GM03348 (cell line): ENCODE measurements at regions not wholly inside any gene's neighbourhood (a gene's known extent, or its start where the extent isn't known, plus 50 kb on each side); places are given as distances from the start of the nearest gene placed in this dataset.

ENCODE experiments used
- DNase-seq: peaks from one replicate; pipeline ENCODE4 v3.0.0; 2012; ENCODE audit warnings: low spot score

GRCh38 chr16:9412915-9413264 lies 321.4 kb downstream of the HAPSTR1 start:
- no peak for DNase-seq

DNA sequence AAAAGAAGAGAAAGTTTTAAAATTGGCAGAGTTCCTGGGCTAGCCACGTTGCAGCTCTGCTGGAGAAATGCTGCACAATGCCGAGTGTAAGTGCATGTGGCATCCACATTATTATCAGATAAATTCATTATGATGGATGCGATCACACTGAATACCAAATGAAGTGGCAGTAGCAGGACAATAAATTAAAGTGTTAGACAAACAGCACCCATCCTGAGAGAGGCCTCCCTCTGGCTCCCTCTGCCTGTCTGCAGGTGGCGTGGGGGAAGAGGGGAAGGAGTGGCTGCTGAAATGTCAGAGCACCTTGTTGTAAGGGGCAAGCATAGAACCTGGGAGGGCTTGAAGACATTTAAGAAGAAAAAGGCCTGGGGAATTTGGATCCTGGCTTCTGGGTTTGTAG lies 324.1 kb downstream of the HAPSTR1 start:
- no peak for DNase-seq

DNA sequence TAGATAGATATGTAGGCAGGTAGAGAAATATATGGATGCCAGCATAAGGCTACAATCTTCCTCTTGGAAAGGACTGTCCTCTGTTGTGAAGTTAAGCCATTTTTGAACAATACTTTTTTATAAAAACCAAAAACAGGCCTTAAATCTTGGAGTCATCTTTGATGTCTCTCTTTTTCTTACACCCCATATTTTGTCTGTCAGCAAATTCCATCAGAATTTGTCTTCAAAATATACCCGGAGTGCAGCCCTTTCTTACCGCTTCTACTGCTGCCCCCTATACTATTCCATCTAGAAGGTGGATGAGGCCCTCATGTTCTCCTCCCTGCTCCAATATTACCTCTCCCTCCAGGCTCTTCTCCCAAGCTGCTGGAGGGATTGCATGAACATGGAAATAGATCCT lies 326.5 kb downstream of the HAPSTR1 start:
- DNase-seq, result no peak

GRCh38 chr16:9419161-9419560 lies 327.7 kb downstream of the HAPSTR1 start:
- no peak for DNase-seq

DNA sequence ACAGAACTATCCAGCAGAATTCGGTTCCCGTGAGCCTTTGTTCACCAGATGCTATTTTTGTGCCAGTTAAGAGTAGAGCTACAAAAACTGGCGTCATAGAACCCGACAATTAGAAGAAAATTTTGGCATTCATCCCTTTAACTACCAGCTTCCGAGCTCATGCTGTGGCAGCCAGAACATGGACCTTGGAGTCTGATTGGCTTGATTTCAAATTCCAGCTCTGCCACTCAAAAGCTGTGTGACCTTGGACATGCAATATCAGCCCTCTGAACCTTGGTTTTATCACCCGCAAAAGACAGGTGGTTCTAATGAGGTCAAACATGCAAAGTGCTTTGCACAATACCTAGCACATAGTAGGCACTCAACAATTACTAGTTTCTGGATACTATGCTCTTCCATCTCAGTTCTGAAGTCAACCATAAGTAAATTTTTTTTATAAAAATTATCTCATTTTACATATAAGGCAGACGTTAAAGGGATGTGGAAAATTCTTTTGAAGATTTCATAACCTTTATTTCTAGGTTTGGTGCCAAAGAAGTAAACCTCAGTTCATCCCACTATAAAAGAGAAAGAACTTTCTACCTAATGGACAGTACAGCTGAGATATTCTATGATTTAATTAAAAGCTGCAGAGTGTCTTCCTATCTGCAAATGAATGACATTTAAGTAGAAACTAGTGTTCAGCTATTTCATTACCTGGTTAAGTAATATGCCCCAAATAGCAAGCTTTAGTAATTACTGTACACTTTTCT lies 331.5 kb downstream of the HAPSTR1 start:
- no peak for DNase-seq

GRCh38 chr16:9425236-9425635 lies 333.8 kb downstream of the HAPSTR1 start:
- no peak for DNase-seq

DNA sequence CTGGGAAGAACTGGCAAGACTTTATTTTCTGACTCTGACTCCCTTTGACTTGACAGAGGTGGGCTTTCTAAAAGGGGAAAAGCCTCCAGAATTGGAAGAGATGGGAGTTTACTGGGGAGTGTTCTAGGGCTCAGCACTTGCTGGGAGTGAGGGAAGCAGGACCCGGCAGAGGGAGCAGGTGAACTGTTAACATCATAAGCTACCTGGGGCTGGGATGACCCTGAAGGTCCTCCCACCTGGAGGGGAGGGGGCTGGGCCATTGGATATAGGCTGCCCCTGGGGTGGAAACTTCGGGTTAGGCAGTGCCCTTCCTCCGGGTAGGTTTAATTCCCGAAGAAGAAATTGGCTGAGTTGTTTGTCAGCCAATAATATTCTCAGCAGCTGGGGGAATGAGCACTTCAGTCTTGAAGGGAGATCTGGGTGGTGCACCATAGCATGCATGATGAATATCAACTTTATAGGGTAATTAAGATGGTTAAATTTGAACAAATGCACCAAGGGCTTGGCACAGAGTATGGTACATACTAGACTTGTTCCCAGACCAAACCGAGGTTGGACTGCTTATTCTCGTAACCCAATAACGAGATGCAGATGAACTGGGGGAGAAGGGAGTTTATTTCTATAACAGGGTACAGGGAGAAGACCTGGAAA lies 337.0 kb downstream of the HAPSTR1 start:
- no peak for DNase-seq

- no peak for DNase-seq
These were observed 338.3 kb downstream of the HAPSTR1 start for GRCh38 chr16:9429646-9430330.

DNA sequence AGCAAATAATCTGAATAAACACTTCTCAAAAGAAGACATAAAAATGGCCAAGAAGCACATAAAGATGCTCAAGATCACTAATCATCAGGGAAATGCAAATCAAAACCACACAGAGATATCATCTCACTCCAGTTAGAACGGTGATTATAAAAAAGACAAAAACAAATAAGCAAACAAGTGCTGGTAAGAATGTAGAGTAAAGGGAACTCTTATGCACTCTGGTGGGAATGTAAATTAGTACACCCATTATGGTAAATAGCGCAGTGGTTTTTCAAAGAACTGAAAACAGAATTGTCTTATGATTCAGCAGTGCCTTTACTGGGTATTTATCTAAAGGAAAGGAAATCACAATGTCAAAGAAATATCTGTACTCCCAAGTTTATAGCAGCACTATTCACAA lies 343.2 kb downstream of the HAPSTR1 start:
- no peak for DNase-seq

GRCh38 chr16:9436175-9436574 lies 344.7 kb downstream of the HAPSTR1 start:
- DNase-seq, result no peak

DNA sequence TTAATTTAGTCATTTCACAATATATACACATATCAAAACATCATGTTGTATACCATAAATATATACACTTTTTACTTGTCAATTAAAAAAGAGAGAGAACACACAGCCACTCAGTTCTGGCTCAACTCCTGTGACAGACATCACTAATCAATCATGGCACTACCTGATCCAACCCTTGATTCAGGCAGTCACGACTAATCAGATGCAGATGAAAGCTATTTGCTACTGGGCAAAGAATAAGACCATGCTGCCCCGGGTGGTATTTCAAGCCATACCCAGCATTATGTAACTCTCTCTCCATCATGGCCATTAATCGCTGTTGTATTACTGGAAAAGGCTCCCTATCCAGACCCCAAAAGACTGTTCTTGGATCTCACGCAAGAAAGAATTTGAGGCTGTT lies 345.7 kb downstream of the HAPSTR1 start:
- DNase-seq, result no peak

DNA sequence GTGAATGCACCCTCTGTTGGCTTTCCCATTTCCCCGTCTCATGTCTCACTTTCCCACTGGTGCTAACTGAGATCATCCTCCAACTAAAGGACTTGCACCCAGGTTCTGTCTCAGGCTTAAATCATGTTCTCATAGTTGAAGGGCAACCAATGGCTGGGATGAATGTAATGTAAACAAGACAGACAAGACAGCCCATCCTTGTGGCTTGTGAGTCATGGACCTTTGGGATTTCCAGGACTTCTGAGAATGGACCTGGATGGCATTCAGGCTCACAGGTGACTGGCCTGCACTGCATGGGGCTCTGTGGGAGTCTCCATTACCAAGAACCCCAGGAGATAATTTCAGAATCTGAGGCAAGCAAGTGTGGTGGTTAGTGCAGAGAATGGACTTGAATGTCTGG lies 347.5 kb downstream of the HAPSTR1 start:
- DNase-seq, result no peak

GRCh38 chr16:9441012-9441411 lies 349.6 kb downstream of the HAPSTR1 start:
- no peak for DNase-seq

DNA sequence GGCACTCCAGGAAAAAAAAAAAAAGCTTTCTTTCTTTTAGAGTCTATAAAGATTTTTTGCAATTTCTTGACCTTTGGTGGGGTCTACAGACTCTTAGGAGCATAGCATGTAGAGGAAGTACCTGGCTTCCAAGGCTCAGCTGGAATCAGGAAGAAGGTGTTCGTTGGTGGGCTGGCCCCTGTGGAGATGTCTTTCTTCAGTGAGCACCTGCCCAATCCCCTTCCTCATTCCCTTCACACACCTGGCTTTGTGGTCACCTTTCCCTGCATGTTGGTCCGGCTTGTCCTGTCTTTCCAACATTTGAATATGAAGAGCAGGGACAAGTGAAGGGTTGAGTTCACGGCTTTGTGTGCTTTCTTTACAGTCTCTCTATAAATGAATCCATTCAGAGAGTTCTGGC lies 352.4 kb downstream of the HAPSTR1 start:
- no peak for DNase-seq

GRCh38 chr16:9446471-9447194 lies 355.2 kb downstream of the HAPSTR1 start:
- no peak for DNase-seq

DNA sequence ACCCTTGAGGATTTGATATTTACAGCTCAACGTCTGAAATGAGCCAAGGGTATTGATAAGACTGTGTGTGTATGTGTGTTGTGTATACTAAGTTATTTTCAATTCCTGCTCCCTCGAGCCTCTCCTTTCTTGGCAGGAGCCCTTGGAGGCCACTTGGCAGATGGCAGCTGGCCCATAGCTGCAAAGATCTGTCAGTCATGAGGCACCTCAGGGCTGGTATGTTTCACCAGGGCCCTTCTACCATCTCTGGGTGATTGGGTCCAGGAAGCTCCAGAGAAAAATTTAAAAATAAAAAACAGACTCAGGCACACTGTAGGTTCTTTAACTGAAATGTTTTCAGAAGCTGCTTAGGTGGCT lies 355.7 kb downstream of the HAPSTR1 start:
- no peak for DNase-seq

- no peak for DNase-seq
These were observed 356.3 kb downstream of the HAPSTR1 start for GRCh38 chr16:9447699-9448098.

- DNase-seq, result no peak
These were observed 358.2 kb downstream of the HAPSTR1 start for GRCh38 chr16:9449597-9449996.

DNA sequence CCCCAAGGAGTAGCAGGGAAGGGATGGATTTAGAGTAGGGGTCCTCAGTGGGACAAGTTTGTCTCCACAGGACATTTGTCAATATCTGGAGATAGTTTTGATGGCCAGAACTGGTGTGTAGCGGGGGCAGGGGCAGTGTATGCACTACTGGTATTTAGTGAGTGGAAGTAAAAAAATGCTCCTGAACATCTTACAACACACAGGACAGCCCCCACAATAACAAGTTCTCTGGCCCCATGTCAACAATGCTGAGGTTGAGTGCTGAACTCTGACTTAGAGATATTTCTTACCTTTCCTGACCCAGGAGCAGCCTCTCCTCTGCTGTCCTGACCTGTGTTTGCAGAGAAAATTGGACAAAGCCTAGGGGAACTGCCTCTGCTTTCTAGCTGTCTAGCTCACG lies 365.8 kb downstream of the HAPSTR1 start:
- DNase-seq, result no peak

DNA sequence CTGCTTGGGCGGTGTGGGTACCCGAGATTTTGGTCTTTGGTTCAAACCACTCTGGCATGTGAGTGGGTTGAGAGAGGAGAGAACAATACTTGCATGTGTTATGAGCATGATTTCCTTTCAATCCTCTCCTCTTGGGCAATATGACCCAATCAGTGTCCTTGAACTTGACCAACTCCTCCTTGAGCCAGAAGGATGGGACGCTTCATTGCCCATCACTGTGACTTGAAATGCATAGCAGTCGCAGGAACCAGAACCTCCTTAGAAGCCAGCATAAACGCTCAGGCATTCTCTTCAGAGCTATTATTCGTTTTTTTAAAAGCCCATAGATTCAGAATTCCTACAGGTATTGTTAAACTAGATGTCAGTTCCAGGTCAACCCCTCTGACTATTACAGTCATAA lies 367.4 kb downstream of the HAPSTR1 start:
- no peak for DNase-seq

GRCh38 chr16:9462984-9463383 lies 371.5 kb downstream of the HAPSTR1 start:
- no peak for DNase-seq

GRCh38 chr16:9463461-9463860 lies 372.0 kb downstream of the HAPSTR1 start:
- no peak for DNase-seq

DNA sequence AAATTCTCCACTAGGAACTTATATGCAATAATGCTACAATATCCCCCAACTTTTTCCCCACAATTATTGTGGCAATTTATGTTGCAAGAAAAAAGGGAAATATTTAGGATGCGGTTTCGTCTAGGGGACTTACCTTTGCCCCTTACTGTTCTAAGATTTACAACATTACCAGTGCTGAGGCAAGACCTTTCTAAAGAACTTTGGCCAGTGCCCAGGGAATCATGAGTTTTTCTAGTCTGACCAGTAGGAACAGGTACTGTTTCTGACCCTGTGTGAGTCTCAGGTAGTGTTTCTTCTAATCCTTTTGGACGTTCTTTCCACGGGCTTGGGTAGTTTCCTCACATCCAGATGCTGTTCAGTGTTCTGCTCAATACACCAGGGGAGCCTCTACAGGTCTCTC lies 373.7 kb downstream of the HAPSTR1 start:
- no peak for DNase-seq
